ENCODE measurements at regions not wholly inside any gene's neighbourhood (a gene's known extent, or its start where the extent isn't known, plus 50 kb on each side); places are given as distances from the start of the nearest gene placed in this dataset.

DNA sequence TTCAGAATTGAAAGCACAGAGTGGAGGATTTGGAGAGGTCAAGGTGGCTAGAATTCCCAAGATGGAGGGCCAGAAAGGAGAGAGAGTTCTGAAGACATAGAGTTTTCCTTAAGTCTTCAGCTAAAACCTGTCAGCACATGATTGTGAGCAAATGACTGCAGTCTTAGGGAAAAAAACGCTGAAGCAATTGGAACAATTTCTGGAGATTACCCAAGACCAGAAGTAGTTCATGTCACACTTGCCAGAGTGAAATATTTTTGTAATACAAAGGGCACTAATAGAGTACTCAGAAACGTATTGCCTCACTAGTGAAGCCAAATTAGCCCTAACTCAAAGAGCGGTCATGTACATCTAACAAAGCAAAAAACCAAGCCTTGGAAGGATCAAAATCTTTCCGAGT, 541.3 kb upstream of the MARCKS start:
- TF ChIP-seq CTCF (IDR thresholded peaks at IDR 0.05; ENCODE audit: insufficient read depth, low read depth, low read length), result no peak
- H3K4me3 ChIP-seq (ENCODE audit: low read depth, low read length), result no peak overlapping the region
- DNase-seq (ENCODE audit: low read depth), result peak; percentile 13

DNA sequence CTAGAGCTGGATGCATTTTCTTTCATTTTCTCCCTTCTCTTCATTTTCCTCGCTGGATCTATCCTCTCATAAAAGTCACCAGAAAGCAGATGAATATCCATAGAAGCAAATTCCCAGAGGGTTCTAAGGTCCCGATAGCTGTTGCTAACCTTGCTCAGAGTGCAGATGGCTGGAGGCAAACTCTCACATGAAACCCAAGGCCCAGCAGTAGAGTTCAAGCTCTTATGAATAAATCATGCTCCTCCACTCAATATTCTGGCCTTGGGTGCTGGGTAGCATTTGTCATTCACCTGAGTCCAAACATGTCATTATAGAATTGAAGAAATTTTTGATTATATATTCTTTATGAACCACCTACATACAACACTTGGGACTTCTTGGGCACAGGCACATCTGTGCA, 539.7 kb upstream of the MARCKS start:
- no peak for DNase-seq (ENCODE audit: low read depth)
- no peak overlapping the region for H3K4me3 ChIP-seq (ENCODE audit: low read depth, low read length)
- TF ChIP-seq CTCF (IDR thresholded peaks at IDR 0.05; ENCODE audit: insufficient read depth, low read depth, low read length), result no peak

GRCh38 chr6:113317891-113318574, 539.1 kb upstream of the MARCKS start:
- no peak for DNase-seq (ENCODE audit: low read depth)

DNA sequence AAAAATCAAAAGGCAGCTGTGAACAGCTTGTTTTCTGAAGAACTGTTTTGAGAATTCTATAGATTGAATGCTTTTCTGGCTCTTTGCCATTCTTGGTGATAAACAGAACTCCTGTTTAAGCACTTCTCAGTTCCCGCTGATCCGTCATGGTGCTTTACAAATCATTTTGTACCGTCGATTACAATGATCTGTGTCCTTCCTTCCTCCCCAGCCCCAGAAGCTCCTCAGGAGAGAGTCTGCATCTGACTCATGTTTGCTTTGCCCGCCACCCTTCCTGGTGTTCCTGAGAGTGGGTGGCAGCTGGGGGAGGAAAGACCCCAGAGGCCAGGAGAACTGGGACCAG, 538.6 kb upstream of the MARCKS start:
- TF ChIP-seq CTCF (IDR thresholded peaks at IDR 0.05; ENCODE audit: insufficient read depth, low read depth, low read length), result no peak
- DNase-seq (ENCODE audit: low read depth), result no peak
- no peak overlapping the region for H3K4me3 ChIP-seq (ENCODE audit: low read depth, low read length)

More at GRCh38 chr6:113317891-113318574, 539.1 kb upstream of the MARCKS start:
- TF ChIP-seq CTCF (IDR thresholded peaks at IDR 0.05; ENCODE audit: insufficient read depth, low read depth, low read length), result no peak
- H3K4me3 ChIP-seq (ENCODE audit: low read depth, low read length), result no peak overlapping the region

DNA sequence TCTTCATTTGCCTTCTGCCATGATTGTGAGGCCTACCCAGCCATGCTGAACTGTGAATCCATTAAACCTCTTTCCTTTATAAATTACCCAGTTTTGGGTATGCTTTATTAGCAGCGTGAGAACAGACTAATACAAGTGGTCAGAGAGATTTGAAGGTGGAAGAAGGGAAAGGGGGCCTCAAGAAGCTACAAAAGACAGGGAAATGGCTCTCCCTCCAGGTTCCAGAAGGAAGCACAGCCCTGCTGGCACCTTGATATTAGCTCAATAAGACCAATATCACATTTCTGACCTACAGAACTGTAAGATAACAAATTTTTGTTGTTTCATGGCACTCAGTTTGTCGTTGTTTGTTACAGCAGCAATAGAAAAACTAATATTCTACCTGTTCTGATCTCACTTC, 536.5 kb upstream of the MARCKS start:
- no peak for DNase-seq (ENCODE audit: low read depth)
- no peak overlapping the region for H3K4me3 ChIP-seq (ENCODE audit: low read depth, low read length)

GRCh38 chr6:113326781-113327180, 530.4 kb upstream of the MARCKS start:
- no peak overlapping the region for H3K4me3 ChIP-seq (ENCODE audit: low read depth, low read length)
- TF ChIP-seq CTCF (IDR thresholded peaks at IDR 0.05; ENCODE audit: insufficient read depth, low read depth, low read length), result no peak
- DNase-seq (ENCODE audit: low read depth), result no peak

More for the DNA sequence above, 536.5 kb upstream of the MARCKS start:
- no peak for TF ChIP-seq CTCF (IDR thresholded peaks at IDR 0.05; ENCODE audit: insufficient read depth, low read depth, low read length)

DNA sequence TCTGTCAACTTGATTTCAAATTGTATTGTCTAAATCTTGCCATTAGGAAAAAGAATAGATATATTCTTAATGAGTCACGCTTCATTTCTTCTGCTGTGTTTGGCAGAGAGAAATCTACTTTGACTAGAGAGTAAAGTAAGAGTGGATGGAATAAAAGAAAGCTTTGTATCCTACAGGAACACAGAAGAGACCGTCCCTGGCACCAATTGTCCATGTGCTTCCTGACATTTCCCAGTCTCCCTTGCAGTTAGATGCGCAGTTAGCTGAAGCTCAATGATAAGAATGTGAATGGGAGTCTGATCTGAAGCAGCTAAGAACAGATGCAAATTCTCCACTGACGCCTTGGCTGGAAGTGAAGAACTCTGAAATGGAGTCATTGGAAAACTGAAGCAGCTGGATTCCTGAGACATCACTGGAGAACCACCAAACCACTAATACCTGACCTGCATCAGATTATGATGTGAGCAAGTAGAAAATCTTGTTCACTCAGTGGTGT, 528.2 kb upstream of the MARCKS start:
- peak; percentile 47 for DNase-seq (ENCODE audit: low read depth)
- no peak overlapping the region for H3K4me3 ChIP-seq (ENCODE audit: low read depth, low read length)
- TF ChIP-seq CTCF (IDR thresholded peaks at IDR 0.05; ENCODE audit: insufficient read depth, low read depth, low read length), result no peak

Data from fibroblast of villous mesenchyme (primary cell).